HEK293T (cell line): ENCODE measurements at regions not wholly inside any gene's neighbourhood (a gene's known extent, or its start where the extent isn't known, plus 50 kb on each side); places are given as distances from the start of the nearest gene placed in this dataset.

ENCODE experiments used
- CTCF ChIA-PET: fragments of 350-600 bp; formaldehyde crosslinking; extraction: SDS; loops from one replicate; lab custom pipeline; 2021; ENCODE audit warnings: antibody characterized with exemption, inconsistent platforms; lab: Yijun Ruan, JAX
- POLR2A ChIA-PET: fragments of 350-600 bp; formaldehyde crosslinking; extraction: SDS; loops from one replicate; lab custom pipeline; 2020; ENCODE audit warnings: antibody characterized with exemption, inconsistent platforms; lab: Yijun Ruan, JAX
- DNase-seq: peaks from one replicate; pipeline ENCODE4 v3.0.0; 2012; ENCODE audit warnings: mixed read lengths; ENCODE audit errors: extremely low spot score
- ARNT ChIP-seq: fragments of 450-650 bp; IDR thresholded peaks from 2 replicates; pipeline ENCODE4 v1.6.1; 2017; ENCODE audit warnings: mild to moderate bottlenecking
- BHLHE40 ChIP-seq: fragments of 450-650 bp; IDR thresholded peaks from 2 replicates; pipeline ENCODE4 v1.6.1; 2016; ENCODE audit warnings: mild to moderate bottlenecking, moderate library complexity, borderline replicate concordance
- CTBP1 ChIP-seq: fragments of 450-650 bp; IDR thresholded peaks from 2 replicates; pipeline ENCODE4 v1.6.1; 2016; ENCODE audit warnings: borderline replicate concordance
- ELF4 ChIP-seq: fragments of 450-650 bp; IDR thresholded peaks from 2 replicates; pipeline ENCODE4 v1.6.1; 2017; ENCODE audit warnings: antibody characterized with exemption
- FOXA1 ChIP-seq: fragments of 450-650 bp; IDR thresholded peaks from 2 replicates; pipeline ENCODE4 v1.6.1; 2016; ENCODE audit warnings: mild to moderate bottlenecking
- FOXK2 ChIP-seq: fragments of 450-650 bp; IDR thresholded peaks from 2 replicates; pipeline ENCODE4 v1.6.1; 2016; ENCODE audit warnings: mild to moderate bottlenecking
- FOXM1 ChIP-seq: fragments of 450-650 bp; IDR thresholded peaks from 2 replicates; pipeline ENCODE4 v1.6.1; 2017; ENCODE audit warnings: mild to moderate bottlenecking, borderline replicate concordance
- HDGF ChIP-seq: fragments of 450-650 bp; IDR thresholded peaks from 2 replicates; pipeline ENCODE4 v1.6.1; 2017; ENCODE audit warnings: antibody characterized with exemption, borderline replicate concordance
- L3MBTL2 ChIP-seq: fragments of 450-650 bp; conservative IDR thresholded peaks from 2 replicates; pipeline ENCODE4 v1.6.1; 2016; ENCODE audit warnings: mild to moderate bottlenecking
- LEF1 ChIP-seq: fragments of 450-650 bp; IDR thresholded peaks from 2 replicates; pipeline ENCODE4 v1.6.1; 2017; ENCODE audit warnings: mild to moderate bottlenecking, borderline replicate concordance
- NFRKB ChIP-seq: fragments of 450-650 bp; IDR thresholded peaks from 2 replicates; pipeline ENCODE4 v1.6.1; 2016; ENCODE audit warnings: mild to moderate bottlenecking, moderate library complexity
- SP1 ChIP-seq: fragments of 450-650 bp; IDR thresholded peaks from 2 replicates; pipeline ENCODE4 v1.6.1; 2017
- SUZ12 ChIP-seq: fragments of 450-650 bp; IDR thresholded peaks from 2 replicates; pipeline ENCODE4 v1.6.1; 2016; ENCODE audit warnings: mild to moderate bottlenecking
- TARDBP ChIP-seq: fragments of 450-650 bp; IDR thresholded peaks from 2 replicates; pipeline ENCODE4 v1.6.1; 2016
- ZNF384 ChIP-seq: fragments of 450-650 bp; IDR thresholded peaks from 2 replicates; pipeline ENCODE4 v1.6.1; 2016
- TF ChIP-seq, protein P1 (sequence below): fragments of 450-650 bp; IDR thresholded peaks from 2 replicates; pipeline ENCODE4 v1.6.1; 2016

DNA sequence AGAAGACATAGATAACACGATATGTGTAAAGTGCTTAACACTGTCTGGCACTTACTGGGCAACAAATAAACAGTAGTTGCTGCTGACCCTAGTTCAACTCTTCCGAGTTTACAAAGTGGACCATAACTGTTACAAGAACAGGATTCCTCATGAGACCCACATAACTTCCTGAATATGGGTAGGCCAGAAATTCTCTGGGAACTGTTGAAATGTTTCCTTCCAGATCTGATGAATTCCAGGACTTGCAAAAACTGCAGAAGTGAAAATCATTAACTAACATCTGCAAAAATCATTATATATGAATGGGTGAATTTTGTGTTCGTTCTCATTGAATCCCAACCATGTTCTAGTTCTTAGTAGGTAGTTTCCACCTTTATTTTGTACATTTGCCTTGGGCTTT lies 181.7 kb upstream of the MME start:
- CTCF ChIA-PET, result no interaction called here
- no peak for DNase-seq
- no peak for TF ChIP-seq SP1
- no peak for TF ChIP-seq FOXK2
- no peak for TF ChIP-seq ARNT
- no peak for TF ChIP-seq ELF4
- TF ChIP-seq ZNF384, result no peak
- TF ChIP-seq, protein P1, sequence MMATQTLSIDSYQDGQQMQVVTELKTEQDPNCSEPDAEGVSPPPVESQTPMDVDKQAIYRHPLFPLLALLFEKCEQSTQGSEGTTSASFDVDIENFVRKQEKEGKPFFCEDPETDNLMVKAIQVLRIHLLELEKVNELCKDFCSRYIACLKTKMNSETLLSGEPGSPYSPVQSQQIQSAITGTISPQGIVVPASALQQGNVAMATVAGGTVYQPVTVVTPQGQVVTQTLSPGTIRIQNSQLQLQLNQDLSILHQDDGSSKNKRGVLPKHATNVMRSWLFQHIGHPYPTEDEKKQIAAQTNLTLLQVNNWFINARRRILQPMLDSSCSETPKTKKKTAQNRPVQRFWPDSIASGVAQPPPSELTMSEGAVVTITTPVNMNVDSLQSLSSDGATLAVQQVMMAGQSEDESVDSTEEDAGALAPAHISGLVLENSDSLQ, result no peak
- TF ChIP-seq BHLHE40, result no peak
- no peak for TF ChIP-seq FOXM1
- no peak for TF ChIP-seq CTBP1
- TF ChIP-seq NFRKB, result no peak
- TF ChIP-seq SUZ12, result no peak
- no peak for TF ChIP-seq L3MBTL2
- TF ChIP-seq LEF1, result no peak
- TF ChIP-seq HDGF, result no peak
- no peak for TF ChIP-seq TARDBP
- no peak for TF ChIP-seq FOXA1
- POLR2A ChIA-PET, result no interaction called here

GRCh38 chr3:154893813-154894212 lies 186.3 kb upstream of the MME start:
- no peak for DNase-seq
- ChIA-PET POLR2A (no interaction called here), CTCF (no interaction called here)
- TF ChIP-seq CTBP1 (no peak), SP1 (no peak), SUZ12 (no peak), ELF4 (no peak), NFRKB (no peak), L3MBTL2 (no peak), LEF1 (no peak), TARDBP (no peak), FOXK2 (no peak), BHLHE40 (no peak), FOXA1 (no peak), ARNT (no peak), HDGF (no peak)
- TF ChIP-seq, protein P1, result no peak

DNA sequence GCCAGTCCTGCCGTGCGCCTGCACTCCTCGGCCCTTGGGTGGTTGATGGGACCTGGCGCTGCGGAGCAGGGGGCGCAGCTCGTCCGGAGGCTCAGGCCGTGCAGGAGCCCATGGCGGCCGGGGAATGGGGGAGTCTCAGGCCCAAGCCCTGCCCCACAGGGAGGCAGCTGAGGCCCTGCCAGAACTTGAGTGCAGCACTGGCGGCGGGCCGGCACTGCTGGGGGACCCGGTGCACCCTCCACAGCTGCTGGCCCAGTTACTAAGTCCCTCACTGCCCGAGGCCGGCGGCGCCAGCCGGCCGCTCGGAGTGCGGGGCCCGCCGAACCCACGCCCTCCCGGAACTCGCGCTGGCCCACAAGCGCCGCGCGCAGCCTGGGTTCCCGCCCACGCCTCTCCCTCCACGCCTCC lies 190.9 kb upstream of the MME start:
- TF ChIP-seq ZNF384 (no peak), BHLHE40 (no peak), ELF4 (no peak), TARDBP (no peak), NFRKB (no peak), SUZ12 (no peak), ARNT (no peak), SP1 (no peak), CTBP1 (no peak)
- POLR2A ChIA-PET, result no interaction called here
- CTCF ChIA-PET, result no interaction called here
- no peak for DNase-seq

DNA sequence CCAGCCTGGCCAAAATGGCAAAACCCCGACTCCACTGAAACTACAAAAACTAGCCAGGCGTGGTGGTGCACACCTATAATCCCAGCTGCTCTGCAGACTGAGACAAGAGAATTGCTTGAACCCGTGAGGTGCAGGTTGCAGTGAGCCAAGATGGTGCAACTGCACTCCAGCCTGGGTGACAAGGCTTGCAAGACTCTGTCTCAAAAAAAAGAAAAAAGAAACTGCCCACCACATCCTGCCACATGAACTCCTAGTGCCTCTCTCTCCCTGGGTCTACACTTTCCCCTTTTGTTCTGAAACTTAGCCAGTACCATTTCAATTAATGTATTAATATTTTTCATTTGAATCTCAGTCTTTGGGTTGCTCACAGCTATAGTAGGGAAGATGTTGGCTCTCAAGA lies 192.2 kb upstream of the MME start:
- ChIA-PET CTCF (no interaction called here), POLR2A (no interaction called here)
- TF ChIP-seq ELF4 (no peak), ZNF384 (no peak), NFRKB (no peak), TARDBP (no peak), ARNT (no peak), SP1 (no peak)
- TF ChIP-seq, protein P1, result no peak
- DNase-seq, result no peak

DNA sequence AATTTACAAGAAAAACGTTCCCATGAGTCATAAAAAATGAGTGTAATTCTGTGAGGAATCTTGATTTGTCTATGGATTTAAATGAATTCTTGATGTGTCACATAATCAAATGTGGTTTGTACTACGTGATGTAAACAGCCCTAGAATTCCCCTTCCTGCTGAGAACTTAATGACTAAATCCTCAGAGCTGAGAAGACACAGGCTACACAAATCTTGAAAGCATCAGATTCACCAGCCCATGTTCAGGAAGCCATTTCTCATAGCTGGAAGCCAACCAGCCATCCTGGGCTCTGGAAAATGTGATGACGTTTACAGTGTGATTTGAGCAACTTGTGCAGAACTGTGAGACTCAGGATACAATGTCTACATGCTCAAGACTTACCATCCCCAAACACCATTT lies 193.7 kb upstream of the MME start:
- no peak for DNase-seq
- POLR2A ChIA-PET, result no interaction called here
- CTCF ChIA-PET, result no interaction called here
- TF ChIP-seq FOXA1, result no peak
- no peak for TF ChIP-seq SUZ12
- TF ChIP-seq CTBP1, result no peak
- TF ChIP-seq SP1, result no peak
- no peak for TF ChIP-seq FOXM1

DNA sequence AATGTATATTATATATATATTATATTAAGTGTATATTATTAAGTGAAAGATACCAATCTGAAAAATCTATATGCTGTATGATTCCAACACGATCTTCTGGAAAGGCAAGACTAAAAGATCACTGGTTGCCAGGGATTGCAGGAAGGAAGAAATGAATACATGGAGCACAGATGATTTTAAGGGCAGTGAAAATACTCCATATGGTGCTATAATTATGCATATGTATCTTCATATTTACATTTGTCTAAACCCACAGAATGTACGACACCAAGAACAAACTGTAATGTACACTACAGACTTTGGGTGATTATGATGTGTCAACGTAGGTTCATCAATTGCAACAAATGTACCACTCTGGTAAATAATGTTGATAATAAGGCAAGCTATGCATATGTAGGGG lies 194.7 kb upstream of the MME start:
- ChIA-PET POLR2A (no interaction called here), CTCF (no interaction called here)
- no peak for DNase-seq
- TF ChIP-seq L3MBTL2, result no peak
- no peak for TF ChIP-seq FOXM1
- no peak for TF ChIP-seq SP1
- TF ChIP-seq LEF1, result no peak
- no peak for TF ChIP-seq CTBP1
- TF ChIP-seq ELF4, result no peak
- no peak for TF ChIP-seq FOXA1
- no peak for TF ChIP-seq NFRKB
- TF ChIP-seq SUZ12, result no peak
- TF ChIP-seq, protein P1, result no peak
- TF ChIP-seq FOXK2, result no peak
- no peak for TF ChIP-seq HDGF
